ENCODE measurements at regions not wholly inside any gene's neighbourhood (a gene's known extent, or its start where the extent isn't known, plus 50 kb on each side); places are given as distances from the start of the nearest gene placed in this dataset.

DNA sequence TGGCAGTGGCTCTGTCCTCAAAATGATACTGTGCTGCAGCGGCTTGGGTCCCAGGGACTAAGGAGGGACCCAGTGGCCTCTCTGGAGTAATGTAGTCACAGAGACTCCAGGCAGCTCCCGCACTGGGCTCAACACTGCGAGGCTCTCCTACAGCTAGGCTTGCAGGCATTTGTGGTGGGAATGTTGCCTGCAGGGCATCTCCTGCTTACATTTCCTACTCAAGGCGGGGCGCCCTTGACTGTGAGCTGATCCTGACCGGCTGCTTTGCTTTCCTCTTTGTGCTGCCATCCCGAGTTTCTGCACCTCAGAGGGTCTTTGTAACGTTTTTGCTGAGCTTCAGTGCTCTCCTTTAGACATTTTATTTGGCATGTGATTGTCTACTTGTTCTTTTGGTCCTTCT lies 177.4 kb upstream of the FN1 start:
- Histone ChIP-seq H4K20me1 (ENCODE audit: control insufficient read depth, insufficient read depth, low read length, poor library complexity, severe bottlenecking) (no peaks in the 10 kb centered on the region), H3K36me3 (replicated peaks in 1 of 2; ENCODE audit: control extremely low read depth in 1 of 2, control insufficient read depth in 1 of 2, extremely low read depth in 1 of 2, insufficient read depth in 2 of 2, low read length in 1 of 2) (no peaks in the 10 kb centered on the region), H3K4me2 (replicated peaks; ENCODE audit: low read depth, low read length, poor library complexity, severe bottlenecking) (no peak overlapping the region), H2AFZ (ENCODE audit: insufficient read depth, low read depth, low read length, poor library complexity, severe bottlenecking) (no peak overlapping the region), H3K27me3 (replicated peaks in 1 of 4; ENCODE audit: control extremely low read depth in 1 of 4, control insufficient read depth in 3 of 4, insufficient read depth in 4 of 4, low read length in 3 of 4) (no peaks in the 10 kb centered on the region), H3K9me3 (ENCODE audit: control extremely low read depth in 1 of 3, control insufficient read depth in 2 of 3, insufficient read depth in 1 of 3, low read length in 2 of 3) (no peaks in the 10 kb centered on the region), H3K27ac (ENCODE audit: low read length in 2 of 2) (no peak overlapping the region), H3K4me1 (ENCODE audit: control insufficient read depth in 2 of 2, insufficient read depth in 2 of 2, low read length in 2 of 2) (no peaks in the 10 kb centered on the region), H3K9ac (ENCODE audit: low read length) (no peak overlapping the region), H3K79me2 (ENCODE audit: control insufficient read depth, insufficient read depth, low read length) (no peaks in the 10 kb centered on the region), H3K4me3 (ENCODE audit: control extremely low read depth in 1 of 5, extremely low read depth in 1 of 5, insufficient read depth in 1 of 5, low read depth in 2 of 5, low read length in 4 of 5) (no peak overlapping the region)
- TF ChIP-seq EZH2 (IDR thresholded peaks at IDR 0.05; ENCODE audit: borderline replicate concordance, insufficient read depth, low read depth, low read length, poor library complexity, severe bottlenecking), result no peak
- TF ChIP-seq, protein P1, sequence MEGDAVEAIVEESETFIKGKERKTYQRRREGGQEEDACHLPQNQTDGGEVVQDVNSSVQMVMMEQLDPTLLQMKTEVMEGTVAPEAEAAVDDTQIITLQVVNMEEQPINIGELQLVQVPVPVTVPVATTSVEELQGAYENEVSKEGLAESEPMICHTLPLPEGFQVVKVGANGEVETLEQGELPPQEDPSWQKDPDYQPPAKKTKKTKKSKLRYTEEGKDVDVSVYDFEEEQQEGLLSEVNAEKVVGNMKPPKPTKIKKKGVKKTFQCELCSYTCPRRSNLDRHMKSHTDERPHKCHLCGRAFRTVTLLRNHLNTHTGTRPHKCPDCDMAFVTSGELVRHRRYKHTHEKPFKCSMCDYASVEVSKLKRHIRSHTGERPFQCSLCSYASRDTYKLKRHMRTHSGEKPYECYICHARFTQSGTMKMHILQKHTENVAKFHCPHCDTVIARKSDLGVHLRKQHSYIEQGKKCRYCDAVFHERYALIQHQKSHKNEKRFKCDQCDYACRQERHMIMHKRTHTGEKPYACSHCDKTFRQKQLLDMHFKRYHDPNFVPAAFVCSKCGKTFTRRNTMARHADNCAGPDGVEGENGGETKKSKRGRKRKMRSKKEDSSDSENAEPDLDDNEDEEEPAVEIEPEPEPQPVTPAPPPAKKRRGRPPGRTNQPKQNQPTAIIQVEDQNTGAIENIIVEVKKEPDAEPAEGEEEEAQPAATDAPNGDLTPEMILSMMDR (IDR thresholded peaks at IDR 0.05), result no peak
- Mint-ChIP-seq H3K4me1 (no peaks in the 10 kb centered on the region), H3K27ac (no peak overlapping the region), H3K9me3 (ENCODE audit: insufficient read depth) (no peaks in the 10 kb centered on the region), H3K4me3 (no peak overlapping the region), H3K27me3 (peaks cover 10% of the 10 kb centered on the region)
- DNase-seq (no peak), ATAC-seq (ENCODE audit: low read depth) (no peak)
- POLR2A ChIA-PET, result interaction anchor here (0.7 kb wide), 1 partner anchor 43 kb away, joined by 4 read pairs; no protein-coding TSS in a partner anchor
- 87% methylated on average over 8 of the region's 8 CpGs for WGBS (ENCODE audit: insufficient coverage)
- CTCF ChIA-PET, result no interaction called here
- intact Hi-C loops (cut with micrococcal nuclease), result no loop called here

DNA sequence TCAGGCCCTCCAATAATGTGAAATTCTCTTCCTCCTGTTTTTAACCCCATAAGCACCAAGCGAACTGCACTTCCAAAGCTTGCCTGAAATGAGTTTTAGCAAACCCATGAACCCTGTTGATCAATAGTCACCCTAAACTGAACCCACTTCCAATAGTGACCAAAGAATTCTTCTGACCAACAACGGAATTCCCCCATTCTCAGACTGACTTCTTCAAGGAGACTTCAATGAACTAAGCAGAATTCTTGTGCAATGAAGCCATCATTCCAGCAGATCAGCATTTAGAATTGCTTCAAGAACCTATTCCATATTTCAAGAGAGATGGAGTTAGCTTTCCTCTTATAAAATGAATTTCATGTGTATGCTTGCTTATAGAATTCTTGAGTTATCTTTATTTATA lies 176.9 kb upstream of the FN1 start:
- Histone ChIP-seq H3K36me3 (replicated peaks in 1 of 2; ENCODE audit: control extremely low read depth in 1 of 2, control insufficient read depth in 1 of 2, extremely low read depth in 1 of 2, insufficient read depth in 2 of 2, low read length in 1 of 2) (no peaks in the 10 kb centered on the region), H4K20me1 (ENCODE audit: control insufficient read depth, insufficient read depth, low read length, poor library complexity, severe bottlenecking) (no peaks in the 10 kb centered on the region), H3K27me3 (replicated peaks in 1 of 4; ENCODE audit: control extremely low read depth in 1 of 4, control insufficient read depth in 3 of 4, insufficient read depth in 4 of 4, low read length in 3 of 4) (no peaks in the 10 kb centered on the region), H3K4me1 (ENCODE audit: control insufficient read depth in 2 of 2, insufficient read depth in 2 of 2, low read length in 2 of 2) (no peaks in the 10 kb centered on the region), H3K79me2 (ENCODE audit: control insufficient read depth, insufficient read depth, low read length) (no peaks in the 10 kb centered on the region), H3K4me2 (replicated peaks; ENCODE audit: low read depth, low read length, poor library complexity, severe bottlenecking) (no peak overlapping the region), H3K4me3 (ENCODE audit: control extremely low read depth in 1 of 5, extremely low read depth in 1 of 5, insufficient read depth in 1 of 5, low read depth in 2 of 5, low read length in 4 of 5) (no peak overlapping the region), H3K9me3 (ENCODE audit: control extremely low read depth in 1 of 3, control insufficient read depth in 2 of 3, insufficient read depth in 1 of 3, low read length in 2 of 3) (no peaks in the 10 kb centered on the region), H2AFZ (ENCODE audit: insufficient read depth, low read depth, low read length, poor library complexity, severe bottlenecking) (no peak overlapping the region), H3K9ac (ENCODE audit: low read length) (no peak overlapping the region), H3K27ac (ENCODE audit: low read length in 2 of 2) (no peak overlapping the region)
- CTCF ChIA-PET, result interaction anchor here (0.6 kb wide), 1 partner anchor 107 kb away, joined by 3 read pairs; no protein-coding TSS in a partner anchor
- no peak for TF ChIP-seq EZH2 (IDR thresholded peaks at IDR 0.05; ENCODE audit: borderline replicate concordance, insufficient read depth, low read depth, low read length, poor library complexity, severe bottlenecking)
- TF ChIP-seq, protein P1 (IDR thresholded peaks at IDR 0.05), result no peak
- intact Hi-C loops (cut with micrococcal nuclease), result no loop called here
- peaks cover 10% of the 10 kb centered on the region for H3K27me3 Mint-ChIP-seq
- H3K4me3 Mint-ChIP-seq, result no peak overlapping the region
- POLR2A ChIA-PET, result no interaction called here
- DNase-seq (no peak), ATAC-seq (ENCODE audit: low read depth) (no peak)
- H3K27ac Mint-ChIP-seq, result no peak overlapping the region
- WGBS (ENCODE audit: insufficient coverage), result 89% methylated on average over 2 of the region's 2 CpGs
- H3K9me3 Mint-ChIP-seq (ENCODE audit: insufficient read depth), result no peaks in the 10 kb centered on the region
- no peaks in the 10 kb centered on the region for H3K4me1 Mint-ChIP-seq
